K562 (cell line): ENCODE measurements at regions not wholly inside any gene's neighbourhood (a gene's known extent, or its start where the extent isn't known, plus 50 kb on each side); places are given as distances from the start of the nearest gene placed in this dataset.

ENCODE experiments used
- ATAC-seq: fragments of 200-7000 bp; cut with Tn5 transposase; 3 replicates; pipeline ENCODE4 v1.9.1; 2020; ENCODE audit warnings: moderate library complexity
- BruUV-seq: library from RNA; stranded (reverse); fragments of 400-500 nt; replicated peaks from 2 replicates; lab custom pipeline; 2021; lab: Mats Ljungman, UMichigan
- CTCF ChIA-PET: fragments of 300-600 bp; formaldehyde crosslinking; extraction: SDS; loops from one replicate; lab custom pipeline; 2021; ENCODE audit warnings: low intra/inter-chr PET ratio; lab: Yijun Ruan, JAX
- POLR2A ChIA-PET: fragments of 300-600, 350-650 bp; sonication (Branson Sonifier 250); formaldehyde crosslinking; extraction: SDS; loops from one replicate; lab custom pipeline; 2021; ENCODE audit warnings: antibody characterized with exemption, inconsistent platforms; lab: Yijun Ruan, JAX
- DNase-seq, 4 experiments: peaks; one replicate each; pipeline versions ENCODE4 v3.0.0 to v3.0.0-alpha.2; 2011 to 2018; ENCODE audit warnings: low spot score in 3 of 4, mixed read lengths in 3 of 4; ENCODE audit errors: extremely low read depth in 1 of 4
- FAIRE-seq: peaks from 2 replicates; lab custom pipeline; 2011; peaks lifted over from hg19 to GRCh38; lab: Jason Lieb, UNC
- H2AFZ ChIP-seq: 2 replicates; pipeline ENCODE4 v1.6.0; 2011; ENCODE audit warnings: low read depth, low read length, control low read depth, inconsistent platforms
- H3K27ac ChIP-seq: fragments of 200-600 bp; 3 replicates; pipeline ENCODE4 v1.8.0; 2011; ENCODE audit warnings: low read depth, mild to moderate bottlenecking, control low read depth, inconsistent platforms, low read length, moderate library complexity, mixed read lengths; ENCODE audit errors: extremely low read depth
- H3K27me3 ChIP-seq, 2 experiments: fragments of 300-600 bp in 1 of 2; 2 replicates in 1 of 2; 3 replicates in 1 of 2; pipeline versions ENCODE4 v1.6.0 to v1.8.0; 2011; ENCODE audit warnings: inconsistent platforms in 2 of 2, low read length in 2 of 2, mild to moderate bottlenecking in 1 of 2, mixed read lengths in 1 of 2, moderate library complexity in 1 of 2; ENCODE audit not compliant: control insufficient read depth in 2 of 2, insufficient read depth in 2 of 2
- H3K36me3 ChIP-seq: fragments of 300-600 bp; 3 replicates; pipeline ENCODE4 v1.8.0; 2011; ENCODE audit warnings: mild to moderate bottlenecking, low read length, inconsistent platforms; ENCODE audit not compliant: control insufficient read depth, insufficient read depth
- H3K4me1 ChIP-seq, 2 experiments: fragments of 200-600 bp in 1 of 2; replicated peaks in 1 of 2; 2 replicates in 1 of 2; 3 replicates in 1 of 2; pipeline versions ENCODE4 v1.5.1 to v1.8.0; 2011; ENCODE audit warnings: inconsistent platforms in 2 of 2, low read length in 2 of 2, mild to moderate bottlenecking in 1 of 2, mixed read lengths in 1 of 2, moderate library complexity in 1 of 2; ENCODE audit not compliant: control insufficient read depth in 2 of 2, insufficient read depth in 2 of 2
- H3K4me2 ChIP-seq: 2 replicates; pipeline ENCODE4 v1.6.1; 2011; ENCODE audit warnings: low read length, control low read depth, inconsistent platforms, mixed read lengths; ENCODE audit not compliant: insufficient read depth
- H3K4me3 ChIP-seq: fragments of 200-600 bp; sonication (generic), shearing (Covaris generic); 2 replicates; pipeline ENCODE4 v1.5.1; 2016; ENCODE audit warnings: control low read depth, inconsistent platforms
- H3K79me2 ChIP-seq: fragments of 200-600 bp; 3 replicates; pipeline ENCODE4 v1.8.0; 2011; ENCODE audit warnings: low read length, inconsistent platforms; ENCODE audit not compliant: control insufficient read depth, insufficient read depth
- H3K9ac ChIP-seq, 2 experiments: 2 replicates each; pipeline versions ENCODE4 v1.6.0 to v1.6.1; 2011; ENCODE audit warnings: low read depth in 2 of 2, low read length in 2 of 2, control low read depth in 1 of 2, inconsistent platforms in 1 of 2, mild to moderate bottlenecking in 1 of 2, mixed read lengths in 1 of 2; ENCODE audit not compliant: insufficient read depth in 1 of 2
- H3K9me1 ChIP-seq: one replicate; pipeline ENCODE4 v1.6.0; 2011; ENCODE audit warnings: inconsistent platforms, mild to moderate bottlenecking, low read length, moderate library complexity; ENCODE audit not compliant: control insufficient read depth, insufficient read depth
- H3K9me3 ChIP-seq: replicated peaks from 2 replicates; pipeline ENCODE4 v1.5.1; 2011; ENCODE audit warnings: low read depth, low read length, inconsistent platforms; ENCODE audit not compliant: control insufficient read depth, insufficient read depth
- H4K20me1 ChIP-seq: replicated peaks from 2 replicates; pipeline ENCODE4 v1.6.1; 2011; ENCODE audit warnings: low read length, inconsistent platforms, mixed read lengths; ENCODE audit not compliant: control insufficient read depth, insufficient read depth
- E2F1 ChIP-seq: sonication (generic); formaldehyde crosslinking; IDR thresholded peaks from 2 replicates; pipeline ENCODE4 v1.8.1; 2023; ENCODE audit warnings: mild to moderate bottlenecking, missing genetic modification reagents, moderate library complexity
- KLF13 ChIP-seq: fragments of 450-650 bp; IDR thresholded peaks from 2 replicates; pipeline ENCODE4 v1.6.1; 2016; ENCODE audit warnings: missing genetic modification characterization, low read depth, mild to moderate bottlenecking, missing compliant biosample characterization, moderate library complexity, borderline replicate concordance
- RREB1 ChIP-seq: fragments of 250-450 bp; sonication (Bioruptor Pico); IDR thresholded peaks from 2 replicates; pipeline ENCODE4 v1.4.0; 2020
- WGBS: fragments of 100-300 bp; shearing (Covaris generic); methylation state at CpG from one replicate; pipeline ENCODE4 v1.1.6; 2016; ENCODE audit warnings: low coverage, mixed read lengths; ENCODE audit not compliant: insufficient coverage; ENCODE audit errors: missing lambda C conversion rate; 5-methylcytosine and 5-hydroxymethylcytosine counted together
- in situ Hi-C: fragments of 300-500 bp; cut with MboI; formaldehyde crosslinking; loops from 4 replicates; pipeline ENCODE4 v1.15.0; 2018; ENCODE audit warnings: inconsistent platforms, mixed read lengths
- intact Hi-C: fragments of 100-400 bp; cut with micrococcal nuclease; formaldehyde crosslinking; loops from 2 replicates; pipeline ENCODE4 v1.14.2; 2022

GRCh38 chr18:38321262-38321661 is 755.7 kb upstream of the CELF4 start:
- CTCF ChIA-PET, result no interaction called here
- Histone ChIP-seq H3K79me2 (no peaks in the 10 kb centered on the region), H3K4me3 (no peak overlapping the region), H3K36me3 (no peaks in the 10 kb centered on the region), H3K27me3 (no peaks in the 10 kb centered on the region), H3K4me2 (no peak overlapping the region), H3K4me1 (no peaks in the 10 kb centered on the region), H3K9ac (no peak overlapping the region), H2AFZ (no peak overlapping the region), H4K20me1 (no peaks in the 10 kb centered on the region), H3K9me3 (no peaks in the 10 kb centered on the region), H3K27ac (no peak overlapping the region), H3K9me1 (no peaks in the 10 kb centered on the region)
- no peak for TF ChIP-seq E2F1 (CRISPR knock-in tag)
- TF ChIP-seq RREB1, result no peak
- TF ChIP-seq KLF13 (tag), result no peak
- no peak for DNase-seq
- 0% methylated on average over 3 of the region's 3 CpGs for WGBS
- FAIRE-seq, result no peak
- no TSS peak for BruUV-seq
- POLR2A ChIA-PET, result no interaction called here
- intact Hi-C loops (no loop called here), in situ Hi-C loops (no loop called here)
- ATAC-seq, result no peak
